Astrocyte (in vitro differentiated cells and primary cell): ENCODE measurements at regions not wholly inside any gene's neighbourhood (a gene's known extent, or its start where the extent isn't known, plus 50 kb on each side); places are given as distances from the start of the nearest gene placed in this dataset.

Experiments used
- CTCF ChIP-seq: IDR thresholded peaks from 2 replicates; pipeline ENCODE4 v1.5.1; 2011; ENCODE audit warnings: low read depth, mild to moderate bottlenecking, inconsistent platforms, low read length, moderate library complexity; ENCODE audit not compliant: insufficient read depth
- EZH2 ChIP-seq: IDR thresholded peaks from 2 replicates; pipeline ENCODE4 v1.6.1; 2012; ENCODE audit warnings: mild to moderate bottlenecking, low read length, inconsistent platforms; ENCODE audit not compliant: insufficient read depth

GRCh38 chr6:99810295-99810694, 183.7 kb downstream of the MCHR2 start:
- no peak for TF ChIP-seq CTCF
- no peak for TF ChIP-seq EZH2
